ENCODE measurements at regions not wholly inside any gene's neighbourhood (a gene's known extent, or its start where the extent isn't known, plus 50 kb on each side); places are given as distances from the start of the nearest gene placed in this dataset.

- TF ChIP-seq CTCF (IDR thresholded peaks at IDR 0.05): no peak
- TF ChIP-seq POLR2AphosphoS5 (IDR thresholded peaks at IDR 0.05): no peak
- no peak for TF ChIP-seq EP300 (IDR thresholded peaks at IDR 0.05)
Measured at GRCh38 chr13:30567072-30567471, 50.6 kb upstream of the USPL1 start.
